ENCODE measurements at regions not wholly inside any gene's neighbourhood (a gene's known extent, or its start where the extent isn't known, plus 50 kb on each side); places are given as distances from the start of the nearest gene placed in this dataset.

GRCh38 chrY:3037471-3037870 lies 102.3 kb downstream of the ZFY start:
- Histone ChIP-seq H4K8ac (ENCODE audit: low read length) (no peak overlapping the region), H2BK12ac (ENCODE audit: low read length in 2 of 2) (no peak overlapping the region), H2AFZ (ENCODE audit: low read depth, low read length) (no peak overlapping the region), H3K9ac (ENCODE audit: low read length) (no peak overlapping the region), H2BK120ac (ENCODE audit: low read depth, low read length) (no peak overlapping the region), H3K14ac (ENCODE audit: low read length in 2 of 2) (no peak overlapping the region), H3K9me3 (ENCODE audit: control insufficient read depth, low read length) (no peaks in the 10 kb centered on the region), H2BK5ac (ENCODE audit: low read depth, low read length, poor library complexity, severe bottlenecking) (no peak overlapping the region), H3K27ac (ENCODE audit: low read length, poor library complexity, severe bottlenecking) (no peak overlapping the region), H4K91ac (ENCODE audit: low read length) (no peak overlapping the region), H3K23ac (ENCODE audit: low read length in 2 of 2) (no peak overlapping the region), H3K4ac (ENCODE audit: low read depth in 1 of 2, low read length in 2 of 2) (no peak overlapping the region), H3K4me1 (ENCODE audit: control insufficient read depth, insufficient read depth, low read depth, low read length) (no peaks in the 10 kb centered on the region), H3K36me3 (ENCODE audit: control insufficient read depth in 1 of 2, insufficient read depth in 2 of 2, low read depth in 1 of 2, low read length in 2 of 2) (no peaks in the 10 kb centered on the region), H2AK5ac (ENCODE audit: low read length, severe bottlenecking) (no peak overlapping the region), H2BK15ac (ENCODE audit: low read depth, poor library complexity, severe bottlenecking) (no peak overlapping the region), H3K4me3 (ENCODE audit: insufficient read depth in 1 of 2, low read depth in 1 of 2, low read length in 2 of 2) (no peak overlapping the region), H3K79me1 (replicated peaks; ENCODE audit: low read length, poor library complexity, severe bottlenecking) (peaks cover 3% of the 10 kb centered on the region), H3K18ac (ENCODE audit: low read depth in 1 of 2, low read length in 2 of 2) (no peak overlapping the region), H3K4me2 (ENCODE audit: low read length, poor library complexity, severe bottlenecking) (no peak overlapping the region), H3K27me3 (ENCODE audit: control insufficient read depth in 1 of 2, insufficient read depth in 1 of 2, low read length in 2 of 2) (no peaks in the 10 kb centered on the region)
- no peak for DNase-seq

GRCh38 chrY:3040415-3040814 lies 105.2 kb downstream of the ZFY start:
- H4K8ac ChIP-seq (ENCODE audit: low read length), result no peak overlapping the region
- no peak overlapping the region for H3K18ac ChIP-seq (ENCODE audit: low read depth in 1 of 2, low read length in 2 of 2)
- H3K36me3 ChIP-seq (ENCODE audit: control insufficient read depth in 1 of 2, insufficient read depth in 2 of 2, low read depth in 1 of 2, low read length in 2 of 2), result no peaks in the 10 kb centered on the region
- H3K4ac ChIP-seq (ENCODE audit: low read depth in 1 of 2, low read length in 2 of 2), result no peak overlapping the region
- no peak overlapping the region for H3K14ac ChIP-seq (ENCODE audit: low read length in 2 of 2)
- H4K91ac ChIP-seq (ENCODE audit: low read length), result no peak overlapping the region
- no peak overlapping the region for H2BK5ac ChIP-seq (ENCODE audit: low read depth, low read length, poor library complexity, severe bottlenecking)
- peaks cover 2% of the 10 kb centered on the region for H3K79me1 ChIP-seq (replicated peaks; ENCODE audit: low read length, poor library complexity, severe bottlenecking)
- no peak overlapping the region for H3K23ac ChIP-seq (ENCODE audit: low read length in 2 of 2)
- H2BK15ac ChIP-seq (ENCODE audit: low read depth, poor library complexity, severe bottlenecking), result no peak overlapping the region
- H2BK12ac ChIP-seq (ENCODE audit: low read length in 2 of 2), result no peak overlapping the region
- no peaks in the 10 kb centered on the region for H3K27me3 ChIP-seq (ENCODE audit: control insufficient read depth in 1 of 2, insufficient read depth in 1 of 2, low read length in 2 of 2)
- 80% methylated on average over 3 of the region's 3 CpGs for WGBS
- no peak overlapping the region for H2BK120ac ChIP-seq (ENCODE audit: low read depth, low read length)
- H2AFZ ChIP-seq (ENCODE audit: low read depth, low read length), result no peak overlapping the region
- DNase-seq, result no peak
- no peak overlapping the region for H3K4me2 ChIP-seq (ENCODE audit: low read length, poor library complexity, severe bottlenecking)
- H3K27ac ChIP-seq (ENCODE audit: low read length, poor library complexity, severe bottlenecking), result no peak overlapping the region
- no peaks in the 10 kb centered on the region for H3K9me3 ChIP-seq (ENCODE audit: control insufficient read depth, low read length)
- H3K9ac ChIP-seq (ENCODE audit: low read length), result no peak overlapping the region
- H3K4me1 ChIP-seq (ENCODE audit: control insufficient read depth, insufficient read depth, low read depth, low read length), result no peaks in the 10 kb centered on the region
- no peak overlapping the region for H3K4me3 ChIP-seq (ENCODE audit: insufficient read depth in 1 of 2, low read depth in 1 of 2, low read length in 2 of 2)
- H2AK5ac ChIP-seq (ENCODE audit: low read length, severe bottlenecking), result no peak overlapping the region

- H3K18ac ChIP-seq (ENCODE audit: low read depth in 1 of 2, low read length in 2 of 2), result no peak overlapping the region
These were observed 106.8 kb downstream of the ZFY start for GRCh38 chrY:3041985-3042384.

GRCh38 chrY:3042901-3043300 lies 107.7 kb downstream of the ZFY start:
- no peak overlapping the region for H2BK12ac ChIP-seq (ENCODE audit: low read length in 2 of 2)
- H3K14ac ChIP-seq (ENCODE audit: low read length in 2 of 2), result no peak overlapping the region
- H2BK5ac ChIP-seq (ENCODE audit: low read depth, low read length, poor library complexity, severe bottlenecking), result no peak overlapping the region
- H2AK5ac ChIP-seq (ENCODE audit: low read length, severe bottlenecking), result no peak overlapping the region
- H3K4me2 ChIP-seq (ENCODE audit: low read length, poor library complexity, severe bottlenecking), result no peak overlapping the region
- no peak overlapping the region for H3K4ac ChIP-seq (ENCODE audit: low read depth in 1 of 2, low read length in 2 of 2)
- no peak overlapping the region for H2BK120ac ChIP-seq (ENCODE audit: low read depth, low read length)
- no peak overlapping the region for H4K8ac ChIP-seq (ENCODE audit: low read length)
- H3K23ac ChIP-seq (ENCODE audit: low read length in 2 of 2), result no peak overlapping the region
- no peak overlapping the region for H4K91ac ChIP-seq (ENCODE audit: low read length)
- no peak overlapping the region for H2BK15ac ChIP-seq (ENCODE audit: low read depth, poor library complexity, severe bottlenecking)
- H3K27me3 ChIP-seq (ENCODE audit: control insufficient read depth in 1 of 2, insufficient read depth in 1 of 2, low read length in 2 of 2), result no peaks in the 10 kb centered on the region
- H3K9me3 ChIP-seq (ENCODE audit: control insufficient read depth, low read length), result no peaks in the 10 kb centered on the region
- H3K9ac ChIP-seq (ENCODE audit: low read length), result no peak overlapping the region
- H3K18ac ChIP-seq (ENCODE audit: low read depth in 1 of 2, low read length in 2 of 2), result no peak overlapping the region
- H2AFZ ChIP-seq (ENCODE audit: low read depth, low read length), result no peak overlapping the region
- no peak for DNase-seq
- peaks cover 8% of the 10 kb centered on the region for H3K79me1 ChIP-seq (replicated peaks; ENCODE audit: low read length, poor library complexity, severe bottlenecking)
- H3K36me3 ChIP-seq (ENCODE audit: control insufficient read depth in 1 of 2, insufficient read depth in 2 of 2, low read depth in 1 of 2, low read length in 2 of 2), result no peaks in the 10 kb centered on the region
- WGBS, result 83% methylated on average over 5 of the region's 5 CpGs
- H3K4me3 ChIP-seq (ENCODE audit: insufficient read depth in 1 of 2, low read depth in 1 of 2, low read length in 2 of 2), result no peak overlapping the region
- H3K4me1 ChIP-seq (ENCODE audit: control insufficient read depth, insufficient read depth, low read depth, low read length), result no peaks in the 10 kb centered on the region
- no peak overlapping the region for H3K27ac ChIP-seq (ENCODE audit: low read length, poor library complexity, severe bottlenecking)

More at GRCh38 chrY:3041985-3042384, 106.8 kb downstream of the ZFY start:
- Histone ChIP-seq H2AK5ac (ENCODE audit: low read length, severe bottlenecking) (no peak overlapping the region), H3K27ac (ENCODE audit: low read length, poor library complexity, severe bottlenecking) (no peak overlapping the region), H2BK12ac (ENCODE audit: low read length in 2 of 2) (no peak overlapping the region), H3K4ac (ENCODE audit: low read depth in 1 of 2, low read length in 2 of 2) (no peak overlapping the region), H3K36me3 (ENCODE audit: control insufficient read depth in 1 of 2, insufficient read depth in 2 of 2, low read depth in 1 of 2, low read length in 2 of 2) (no peaks in the 10 kb centered on the region), H4K91ac (ENCODE audit: low read length) (no peak overlapping the region), H2AFZ (ENCODE audit: low read depth, low read length) (no peak overlapping the region), H2BK5ac (ENCODE audit: low read depth, low read length, poor library complexity, severe bottlenecking) (no peak overlapping the region), H3K27me3 (ENCODE audit: control insufficient read depth in 1 of 2, insufficient read depth in 1 of 2, low read length in 2 of 2) (no peaks in the 10 kb centered on the region), H2BK120ac (ENCODE audit: low read depth, low read length) (no peak overlapping the region), H4K8ac (ENCODE audit: low read length) (no peak overlapping the region), H3K4me1 (ENCODE audit: control insufficient read depth, insufficient read depth, low read depth, low read length) (no peaks in the 10 kb centered on the region), H3K4me3 (ENCODE audit: insufficient read depth in 1 of 2, low read depth in 1 of 2, low read length in 2 of 2) (no peak overlapping the region), H3K4me2 (ENCODE audit: low read length, poor library complexity, severe bottlenecking) (no peak overlapping the region), H2BK15ac (ENCODE audit: low read depth, poor library complexity, severe bottlenecking) (no peak overlapping the region), H3K9ac (ENCODE audit: low read length) (no peak overlapping the region), H3K23ac (ENCODE audit: low read length in 2 of 2) (no peak overlapping the region), H3K14ac (ENCODE audit: low read length in 2 of 2) (no peak overlapping the region), H3K79me1 (replicated peaks; ENCODE audit: low read length, poor library complexity, severe bottlenecking) (peaks cover 8% of the 10 kb centered on the region), H3K9me3 (ENCODE audit: control insufficient read depth, low read length) (no peaks in the 10 kb centered on the region)
- DNase-seq, result no peak
